SK-N-SH (cell line): ENCODE measurements at regions not wholly inside any gene's neighbourhood (a gene's known extent, or its start where the extent isn't known, plus 50 kb on each side); places are given as distances from the start of the nearest gene placed in this dataset.

Source experiments
- CTCF ChIA-PET: fragments of 300-600, 350-600 bp; formaldehyde crosslinking; extraction: SDS; loops from one replicate; lab custom pipeline; 2021; lab: Yijun Ruan, JAX
- POLR2A ChIA-PET: fragments of 350-600 bp; sonication (Branson Sonifier 250); formaldehyde crosslinking; extraction: SDS; loops from one replicate; lab custom pipeline; 2020; ENCODE audit warnings: antibody characterized with exemption, inconsistent platforms; lab: Yijun Ruan, JAX
- DNase-seq: peaks from one replicate; pipeline ENCODE4 v3.0.0; 2012
- H2AFZ ChIP-seq: fragments of 200-600 bp; sonication (generic); 2 replicates; pipeline ENCODE4 v1.8.1; 2016; ENCODE audit warnings: antibody characterized with exemption, mild to moderate bottlenecking, low read depth
- H3F3A ChIP-seq: fragments of 200-600 bp; sonication (generic); replicated peaks from 2 replicates; pipeline ENCODE3; 2016; ENCODE audit warnings: antibody characterized with exemption, mild to moderate bottlenecking; ENCODE audit not compliant: insufficient read depth
- H3K27ac ChIP-seq, 2 experiments: fragments of 200-500 bp in 1 of 2; fragments of 200-600 bp in 1 of 2; sonication (Bioruptor generic) in 1 of 2; sonication (generic), shearing (Covaris generic) in 1 of 2; 2 replicates each; pipeline versions ENCODE4 v1.5.1 to v1.6.1; 2014 to 2016; ENCODE audit warnings: low read depth in 2 of 2, inconsistent platforms in 1 of 2, low read length in 1 of 2, mild to moderate bottlenecking in 1 of 2, mixed read lengths in 1 of 2
- H3K27me3 ChIP-seq: fragments of 200-600 bp; sonication (generic), shearing (Covaris generic); 2 replicates; pipeline ENCODE4 v1.6.1; 2016; ENCODE audit warnings: mixed run types; ENCODE audit not compliant: insufficient read depth
- H3K36me3 ChIP-seq, 2 experiments: fragments of 200-500 bp in 1 of 2; fragments of 200-600 bp in 1 of 2; sonication (Bioruptor generic) in 1 of 2; sonication (generic) in 1 of 2; replicated peaks in 1 of 2; 2 replicates each; pipeline versions ENCODE3 to v1.5.1; 2014 to 2016; ENCODE audit warnings: low read length in 1 of 2, mild to moderate bottlenecking in 1 of 2; ENCODE audit not compliant: insufficient read depth in 2 of 2, control insufficient read depth in 1 of 2
- H3K4me1 ChIP-seq, 2 experiments: fragments of 200-500 bp in 1 of 2; fragments of 200-600 bp in 1 of 2; sonication (Bioruptor generic) in 1 of 2; sonication (generic), shearing (Covaris generic) in 1 of 2; 2 replicates each; pipeline versions ENCODE4 v1.5.1 to v1.6.1; 2014 to 2016; ENCODE audit warnings: low read depth in 1 of 2, low read length in 1 of 2, mixed run types in 1 of 2; ENCODE audit not compliant: insufficient read depth in 2 of 2, control insufficient read depth in 1 of 2
- H3K4me2 ChIP-seq: fragments of 200-600 bp; sonication (generic), shearing (Covaris generic); 2 replicates; pipeline ENCODE4 v1.6.1; 2017; ENCODE audit warnings: mixed run types
- H3K4me3 ChIP-seq, 2 experiments: fragments of 200-500 bp in 1 of 2; fragments of 200-600 bp in 1 of 2; sonication (Bioruptor generic) in 1 of 2; sonication (generic), shearing (Covaris generic) in 1 of 2; 2 replicates each; pipeline versions ENCODE4 v1.5.1 to v1.8.1; 2014 to 2016; ENCODE audit warnings: low read depth in 2 of 2, inconsistent platforms in 1 of 2, low read length in 1 of 2, mild to moderate bottlenecking in 1 of 2, mixed read lengths in 1 of 2, moderate library complexity in 1 of 2
- H3K79me2 ChIP-seq: fragments of 200-600 bp; sonication (generic); 2 replicates; pipeline ENCODE4 v1.8.1; 2017; ENCODE audit warnings: mild to moderate bottlenecking; ENCODE audit not compliant: insufficient read depth
- H3K9ac ChIP-seq: fragments of 200-600 bp; sonication (generic); 2 replicates; pipeline ENCODE4 v1.6.1; 2017; ENCODE audit warnings: mixed run types
- H3K9me2 ChIP-seq: fragments of 200-600 bp; sonication (generic); 2 replicates; pipeline ENCODE4 v1.6.1; 2017; ENCODE audit warnings: mixed run types
- H3K9me3 ChIP-seq: fragments of 200-600 bp; sonication (generic); 2 replicates; pipeline ENCODE4 v1.6.1; 2017; ENCODE audit warnings: mixed run types, mild to moderate bottlenecking, moderate library complexity
- H4K20me1 ChIP-seq: fragments of 200-600 bp; sonication (generic); 2 replicates; pipeline ENCODE4 v1.6.1; 2017; ENCODE audit warnings: mild to moderate bottlenecking, mixed run types; ENCODE audit not compliant: insufficient read depth
- ELF1 ChIP-seq: IDR thresholded peaks from 2 replicates; pipeline ENCODE4 v1.4.0; 2012
- EP300 ChIP-seq, 2 experiments: IDR thresholded peaks; 2 replicates each; pipeline versions ENCODE4 v1.4.0 to v1.6.1; 2012; ENCODE audit warnings: borderline replicate concordance in 1 of 2, low read depth in 1 of 2, low read length in 1 of 2
- EZH2phosphoT487 ChIP-seq: fragments of 200-600 bp; sonication (generic); IDR thresholded peaks from 2 replicates; pipeline ENCODE4 v1.6.1; 2017; ENCODE audit warnings: low read depth, mixed run types, mild to moderate bottlenecking, antibody characterized with exemption, moderate library complexity, borderline replicate concordance
- FOSL2 ChIP-seq: IDR thresholded peaks from 2 replicates; pipeline ENCODE4 v1.4.0; 2012; ENCODE audit warnings: low read depth, mild to moderate bottlenecking, moderate library complexity, borderline replicate concordance
- FOXJ3 ChIP-seq: sonication (generic); formaldehyde crosslinking; IDR thresholded peaks from 2 replicates; pipeline ENCODE4 v1.5.1; 2020; ENCODE audit warnings: mild to moderate bottlenecking, missing genetic modification reagents
- FOXM1 ChIP-seq: IDR thresholded peaks from 2 replicates; pipeline ENCODE4 v1.4.0; 2012; ENCODE audit warnings: low read depth, mild to moderate bottlenecking
- GABPA ChIP-seq: IDR thresholded peaks from 2 replicates; pipeline ENCODE4 v1.4.0; 2012; ENCODE audit warnings: low read depth, mild to moderate bottlenecking
- GATA2 ChIP-seq: sonication (generic); formaldehyde crosslinking; IDR thresholded peaks from 2 replicates; pipeline ENCODE4 v1.5.0; 2020; ENCODE audit warnings: mild to moderate bottlenecking, missing genetic modification reagents
- MAX ChIP-seq: IDR thresholded peaks from 2 replicates; pipeline ENCODE4 v1.4.0; 2012; ENCODE audit warnings: low read depth
- MEF2A ChIP-seq: IDR thresholded peaks from 2 replicates; pipeline ENCODE4 v1.4.0; 2012; ENCODE audit warnings: low read depth, borderline replicate concordance
- MXI1 ChIP-seq: IDR thresholded peaks from 2 replicates; pipeline ENCODE4 v1.6.1; 2012; ENCODE audit warnings: mild to moderate bottlenecking, low read depth, low read length, improper control_type of control experiment
- NFIC ChIP-seq: IDR thresholded peaks from 2 replicates; pipeline ENCODE4 v1.4.0; 2012; ENCODE audit warnings: borderline replicate concordance
- NRF1 ChIP-seq: IDR thresholded peaks from 2 replicates; pipeline ENCODE4 v1.6.1; 2012; ENCODE audit warnings: low read depth, mild to moderate bottlenecking, low read length
- POLR2AphosphoS5 ChIP-seq: IDR thresholded peaks from 2 replicates; pipeline ENCODE4 v1.6.1; 2012; ENCODE audit warnings: low read depth, low read length
- RFX5 ChIP-seq: IDR thresholded peaks from 2 replicates; pipeline ENCODE4 v1.6.1; 2012; ENCODE audit warnings: mild to moderate bottlenecking, improper control_type of control experiment, low read length
- SIN3A ChIP-seq: IDR thresholded peaks from 2 replicates; pipeline ENCODE4 v1.6.1; 2012; ENCODE audit warnings: low read depth, mild to moderate bottlenecking, low read length, moderate library complexity, borderline replicate concordance
- SMC3 ChIP-seq: IDR thresholded peaks from 2 replicates; pipeline ENCODE4 v1.6.1; 2012; ENCODE audit warnings: low read depth, low read length, improper control_type of control experiment
- TEAD4 ChIP-seq: IDR thresholded peaks from 2 replicates; pipeline ENCODE4 v1.4.0; 2012; ENCODE audit warnings: mild to moderate bottlenecking, borderline replicate concordance; ENCODE audit not compliant: insufficient read depth
- USF2 ChIP-seq: fragments of 150-350 bp; IDR thresholded peaks from 2 replicates; pipeline ENCODE4 v1.6.1; 2017; ENCODE audit warnings: antibody characterized with exemption, low read length, low read depth, borderline replicate concordance
- YY1 ChIP-seq: IDR thresholded peaks from 2 replicates; pipeline ENCODE4 v1.4.0; 2012; ENCODE audit warnings: low read depth, mild to moderate bottlenecking
- WGBS: methylation state at CpG from one replicate; pipeline ENCODE4 v1.1.6; 2017; ENCODE audit warnings: low lambda C conversion rate; 5-methylcytosine and 5-hydroxymethylcytosine counted together
- TF ChIP-seq, protein P1 (sequence below): IDR thresholded peaks from 2 replicates; pipeline ENCODE4 v1.6.1; 2012; ENCODE audit warnings: mild to moderate bottlenecking, low read depth, low read length, moderate library complexity
- TF ChIP-seq, protein P2 (sequence below): IDR thresholded peaks from 2 replicates; pipeline ENCODE4 v1.4.0; 2012; ENCODE audit warnings: low read depth, borderline replicate concordance
- TF ChIP-seq, protein P3 (sequence below): fragments of 150-350 bp; IDR thresholded peaks from 2 replicates; pipeline ENCODE4 v1.6.1; 2016; ENCODE audit warnings: mild to moderate bottlenecking, low read depth, low read length

GRCh38 chr5:165083394-165083793, 1578.0 kb downstream of the MAT2B start (continued):
- TF ChIP-seq NRF1 (no peak), NFIC (no peak), FOXM1 (no peak)

DNA sequence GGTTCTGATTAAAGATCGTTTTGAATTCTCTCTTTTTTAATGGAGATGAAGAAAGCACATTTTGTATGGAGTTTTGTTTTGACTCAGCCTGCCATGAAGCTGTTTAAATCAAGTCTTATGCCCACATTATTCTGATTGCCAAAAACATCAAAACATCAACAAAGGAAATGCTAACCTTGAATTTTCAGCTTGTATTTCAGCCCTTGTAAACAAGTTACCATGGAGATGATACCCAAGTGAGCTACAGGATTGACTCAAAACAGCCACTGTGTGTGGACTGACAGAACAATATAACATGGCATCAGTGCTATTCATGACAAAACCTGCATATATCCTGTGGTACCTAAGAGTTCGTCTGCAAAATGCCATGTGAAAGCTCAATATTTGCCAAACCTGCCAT, 1581.0 kb downstream of the MAT2B start:
- Histone ChIP-seq H3K9ac (no peak overlapping the region), H3K9me2 (no peaks in the 10 kb centered on the region), H3K9me3 (no peaks in the 10 kb centered on the region), H3F3A (no peaks in the 10 kb centered on the region), H2AFZ (no peak overlapping the region), H3K4me3 (no peak overlapping the region), H4K20me1 (no peaks in the 10 kb centered on the region), H3K27ac (no peak overlapping the region), H3K27me3 (no peaks in the 10 kb centered on the region), H3K36me3 (no peaks in the 10 kb centered on the region), H3K79me2 (no peaks in the 10 kb centered on the region), H3K4me1 (no peaks in the 10 kb centered on the region), H3K4me2 (no peak overlapping the region)
- ChIA-PET CTCF (interaction anchor here (1.2 kb wide), 1 partner anchor 582 kb away, joined by 3 read pairs; no protein-coding TSS in a partner anchor), POLR2A (no interaction called here)
- WGBS = 12% methylated on average over 2 of the region's 2 CpGs
- no peak for DNase-seq
- TF ChIP-seq USF2 (no peak), MEF2A (no peak), ELF1 (no peak), SIN3A (no peak), POLR2AphosphoS5 (no peak), GATA2 (no peak), EZH2phosphoT487 (no peak), TEAD4 (no peak), RFX5 (no peak), FOSL2 (no peak), FOXJ3 (CRISPR knock-in tag) (no peak), SMC3 (no peak), MXI1 (no peak), EP300 (IDR thresholded peaks at IDR 0.05; ENCODE audit: borderline replicate concordance in 1 of 2, low read depth in 1 of 2, low read length in 1 of 2) (no peak), GABPA (no peak), MAX (no peak), YY1 (no peak)
- TF ChIP-seq, protein P1, sequence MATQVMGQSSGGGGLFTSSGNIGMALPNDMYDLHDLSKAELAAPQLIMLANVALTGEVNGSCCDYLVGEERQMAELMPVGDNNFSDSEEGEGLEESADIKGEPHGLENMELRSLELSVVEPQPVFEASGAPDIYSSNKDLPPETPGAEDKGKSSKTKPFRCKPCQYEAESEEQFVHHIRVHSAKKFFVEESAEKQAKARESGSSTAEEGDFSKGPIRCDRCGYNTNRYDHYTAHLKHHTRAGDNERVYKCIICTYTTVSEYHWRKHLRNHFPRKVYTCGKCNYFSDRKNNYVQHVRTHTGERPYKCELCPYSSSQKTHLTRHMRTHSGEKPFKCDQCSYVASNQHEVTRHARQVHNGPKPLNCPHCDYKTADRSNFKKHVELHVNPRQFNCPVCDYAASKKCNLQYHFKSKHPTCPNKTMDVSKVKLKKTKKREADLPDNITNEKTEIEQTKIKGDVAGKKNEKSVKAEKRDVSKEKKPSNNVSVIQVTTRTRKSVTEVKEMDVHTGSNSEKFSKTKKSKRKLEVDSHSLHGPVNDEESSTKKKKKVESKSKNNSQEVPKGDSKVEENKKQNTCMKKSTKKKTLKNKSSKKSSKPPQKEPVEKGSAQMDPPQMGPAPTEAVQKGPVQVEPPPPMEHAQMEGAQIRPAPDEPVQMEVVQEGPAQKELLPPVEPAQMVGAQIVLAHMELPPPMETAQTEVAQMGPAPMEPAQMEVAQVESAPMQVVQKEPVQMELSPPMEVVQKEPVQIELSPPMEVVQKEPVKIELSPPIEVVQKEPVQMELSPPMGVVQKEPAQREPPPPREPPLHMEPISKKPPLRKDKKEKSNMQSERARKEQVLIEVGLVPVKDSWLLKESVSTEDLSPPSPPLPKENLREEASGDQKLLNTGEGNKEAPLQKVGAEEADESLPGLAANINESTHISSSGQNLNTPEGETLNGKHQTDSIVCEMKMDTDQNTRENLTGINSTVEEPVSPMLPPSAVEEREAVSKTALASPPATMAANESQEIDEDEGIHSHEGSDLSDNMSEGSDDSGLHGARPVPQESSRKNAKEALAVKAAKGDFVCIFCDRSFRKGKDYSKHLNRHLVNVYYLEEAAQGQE = no peak
- TF ChIP-seq, protein P2, sequence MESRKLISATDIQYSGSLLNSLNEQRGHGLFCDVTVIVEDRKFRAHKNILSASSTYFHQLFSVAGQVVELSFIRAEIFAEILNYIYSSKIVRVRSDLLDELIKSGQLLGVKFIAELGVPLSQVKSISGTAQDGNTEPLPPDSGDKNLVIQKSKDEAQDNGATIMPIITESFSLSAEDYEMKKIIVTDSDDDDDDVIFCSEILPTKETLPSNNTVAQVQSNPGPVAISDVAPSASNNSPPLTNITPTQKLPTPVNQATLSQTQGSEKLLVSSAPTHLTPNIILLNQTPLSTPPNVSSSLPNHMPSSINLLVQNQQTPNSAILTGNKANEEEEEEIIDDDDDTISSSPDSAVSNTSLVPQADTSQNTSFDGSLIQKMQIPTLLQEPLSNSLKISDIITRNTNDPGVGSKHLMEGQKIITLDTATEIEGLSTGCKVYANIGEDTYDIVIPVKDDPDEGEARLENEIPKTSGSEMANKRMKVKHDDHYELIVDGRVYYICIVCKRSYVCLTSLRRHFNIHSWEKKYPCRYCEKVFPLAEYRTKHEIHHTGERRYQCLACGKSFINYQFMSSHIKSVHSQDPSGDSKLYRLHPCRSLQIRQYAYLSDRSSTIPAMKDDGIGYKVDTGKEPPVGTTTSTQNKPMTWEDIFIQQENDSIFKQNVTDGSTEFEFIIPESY = no peak
- TF ChIP-seq, protein P3, sequence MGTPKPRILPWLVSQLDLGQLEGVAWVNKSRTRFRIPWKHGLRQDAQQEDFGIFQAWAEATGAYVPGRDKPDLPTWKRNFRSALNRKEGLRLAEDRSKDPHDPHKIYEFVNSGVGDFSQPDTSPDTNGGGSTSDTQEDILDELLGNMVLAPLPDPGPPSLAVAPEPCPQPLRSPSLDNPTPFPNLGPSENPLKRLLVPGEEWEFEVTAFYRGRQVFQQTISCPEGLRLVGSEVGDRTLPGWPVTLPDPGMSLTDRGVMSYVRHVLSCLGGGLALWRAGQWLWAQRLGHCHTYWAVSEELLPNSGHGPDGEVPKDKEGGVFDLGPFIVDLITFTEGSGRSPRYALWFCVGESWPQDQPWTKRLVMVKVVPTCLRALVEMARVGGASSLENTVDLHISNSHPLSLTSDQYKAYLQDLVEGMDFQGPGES = no peak
